ENCODE measurements at regions not wholly inside any gene's neighbourhood (a gene's known extent, or its start where the extent isn't known, plus 50 kb on each side); places are given as distances from the start of the nearest gene placed in this dataset.
"Not testable (repeated sequence)": the region's sequence is repeated elsewhere in the genome, so short reads cannot be mapped to it uniquely, and the experiment has no call there.

DNA sequence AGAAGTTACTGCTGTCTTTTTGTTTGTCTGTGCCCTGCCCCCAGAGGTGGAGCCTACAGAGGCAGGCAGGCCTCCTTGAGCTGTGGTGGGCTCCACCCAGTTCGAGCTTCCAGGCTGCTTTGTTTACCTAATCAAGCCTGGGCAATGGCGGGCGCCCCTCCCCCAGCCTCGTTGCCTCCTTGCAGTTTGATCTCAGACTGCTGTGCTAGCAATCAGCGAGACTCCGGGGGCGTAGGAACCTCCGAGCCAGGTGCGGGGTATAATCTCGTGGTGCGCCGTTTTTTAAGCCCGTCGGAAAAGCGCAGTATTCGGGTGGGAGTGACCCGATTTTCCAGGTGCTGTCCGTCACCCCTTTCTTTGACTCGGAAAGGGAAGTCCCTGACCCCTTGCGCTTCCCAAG lies 335.6 kb downstream of the ADGRL2 start:
- ATAC-seq; DNase-seq; intact Hi-C loops (cut with micrococcal nuclease): not testable (repeated sequence)

DNA sequence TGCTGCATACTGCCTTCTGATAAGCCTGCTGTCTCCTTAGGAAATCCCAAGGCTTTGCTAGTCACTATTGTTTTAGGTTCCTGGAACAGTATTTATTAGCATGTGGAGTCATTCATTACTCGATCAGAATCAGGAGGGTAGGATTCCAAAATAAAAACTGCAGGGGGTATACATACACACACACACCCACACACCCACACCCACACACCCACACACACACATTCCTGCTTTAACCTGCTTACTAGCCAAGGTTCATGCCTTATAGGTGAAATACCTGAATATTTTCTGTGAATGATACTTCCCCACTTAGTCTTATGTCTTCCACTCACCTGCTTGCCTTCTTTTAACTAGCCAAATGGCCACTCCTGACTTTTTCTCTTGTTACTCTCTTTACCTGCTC lies 325.1 kb downstream of the ADGRL2 start:
- no peak for ATAC-seq
- intact Hi-C loops (cut with micrococcal nuclease), result no loop called here
- no peak for DNase-seq

DNA sequence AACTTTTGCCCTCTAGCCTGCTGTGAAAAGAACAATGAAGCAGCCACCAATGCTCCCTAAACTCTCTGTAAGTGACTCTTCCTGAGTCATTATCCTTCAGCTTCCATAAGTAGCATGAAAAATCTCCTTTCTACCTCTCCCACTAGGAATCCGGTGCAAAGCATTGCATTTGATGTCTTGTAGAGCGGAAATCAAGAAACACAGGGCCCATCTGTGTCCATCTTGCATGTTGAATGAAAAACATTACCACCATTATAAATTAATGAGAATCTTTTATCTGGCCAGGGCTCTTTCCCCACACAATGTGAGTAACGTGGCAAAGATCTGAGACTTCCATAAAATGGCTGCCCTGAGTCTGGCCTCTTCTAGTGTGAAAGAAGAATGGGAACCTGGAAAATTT lies 324.4 kb downstream of the ADGRL2 start:
- intact Hi-C loops (cut with micrococcal nuclease), result no loop called here
- ATAC-seq (no peak), DNase-seq (no peak)

DNA sequence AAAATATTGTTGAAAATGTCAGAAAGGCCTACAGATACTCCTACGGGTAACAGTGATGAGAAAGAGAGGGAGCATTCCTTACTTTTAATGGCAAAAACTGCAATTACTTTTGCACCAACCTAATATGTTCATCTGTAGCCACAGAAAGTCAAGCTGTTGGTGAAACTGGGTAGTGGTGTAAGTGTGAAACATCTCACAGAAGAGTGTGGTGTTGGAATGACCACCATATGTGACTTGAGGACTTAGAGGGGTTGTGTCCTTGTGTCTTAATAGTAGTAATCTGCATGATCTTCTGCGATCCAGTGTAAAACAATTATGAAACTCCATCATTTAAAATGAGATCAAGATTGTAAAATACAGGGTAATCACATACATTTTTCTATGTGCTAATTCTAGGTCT lies 320.7 kb downstream of the ADGRL2 start:
- intact Hi-C loops (cut with micrococcal nuclease), result no loop called here
- DNase-seq (no peak), ATAC-seq (no peak)

DNA sequence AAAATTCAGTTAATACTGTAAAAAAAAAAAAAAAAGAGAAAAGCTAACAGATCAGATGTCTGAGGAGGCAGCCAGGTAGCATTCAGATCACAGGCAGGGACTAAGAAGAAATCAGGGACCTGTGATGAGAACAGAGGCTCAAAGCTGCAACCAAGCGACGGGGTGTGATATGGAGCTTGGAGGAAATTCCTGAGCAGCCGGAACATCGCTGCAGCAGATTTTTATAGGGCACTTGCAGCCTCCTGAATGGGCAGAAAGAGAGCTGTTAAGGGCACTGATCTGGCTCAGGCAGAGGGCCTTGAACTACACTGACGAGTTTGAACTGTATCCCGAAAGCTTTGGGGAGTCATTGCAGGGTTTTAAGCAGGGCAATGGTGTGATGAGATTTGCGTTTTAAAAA lies 315.4 kb downstream of the ADGRL2 start:
- ATAC-seq (no peak), DNase-seq (no peak)
- intact Hi-C loops (cut with micrococcal nuclease), result no loop called here

DNA sequence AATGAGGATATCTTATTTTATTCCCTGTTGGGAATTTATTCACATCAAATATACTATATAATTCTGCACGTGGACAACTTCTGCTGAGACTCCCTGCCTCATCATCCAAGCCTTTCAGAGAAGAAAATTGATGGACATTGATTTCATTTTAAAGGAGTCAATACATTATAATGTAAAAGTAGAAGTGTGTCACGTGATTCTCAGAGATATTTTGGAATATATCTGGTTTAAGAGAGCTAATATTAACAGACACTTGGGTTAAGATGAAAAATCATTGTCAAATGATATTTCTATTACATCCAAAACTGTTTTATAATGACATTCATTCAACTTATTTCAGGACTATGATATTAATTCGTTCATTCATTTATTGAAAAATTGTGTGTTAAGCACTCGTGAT lies 314.2 kb downstream of the ADGRL2 start:
- ATAC-seq (no peak), DNase-seq (no peak)
- intact Hi-C loops (cut with micrococcal nuclease), result no loop called here

DNA sequence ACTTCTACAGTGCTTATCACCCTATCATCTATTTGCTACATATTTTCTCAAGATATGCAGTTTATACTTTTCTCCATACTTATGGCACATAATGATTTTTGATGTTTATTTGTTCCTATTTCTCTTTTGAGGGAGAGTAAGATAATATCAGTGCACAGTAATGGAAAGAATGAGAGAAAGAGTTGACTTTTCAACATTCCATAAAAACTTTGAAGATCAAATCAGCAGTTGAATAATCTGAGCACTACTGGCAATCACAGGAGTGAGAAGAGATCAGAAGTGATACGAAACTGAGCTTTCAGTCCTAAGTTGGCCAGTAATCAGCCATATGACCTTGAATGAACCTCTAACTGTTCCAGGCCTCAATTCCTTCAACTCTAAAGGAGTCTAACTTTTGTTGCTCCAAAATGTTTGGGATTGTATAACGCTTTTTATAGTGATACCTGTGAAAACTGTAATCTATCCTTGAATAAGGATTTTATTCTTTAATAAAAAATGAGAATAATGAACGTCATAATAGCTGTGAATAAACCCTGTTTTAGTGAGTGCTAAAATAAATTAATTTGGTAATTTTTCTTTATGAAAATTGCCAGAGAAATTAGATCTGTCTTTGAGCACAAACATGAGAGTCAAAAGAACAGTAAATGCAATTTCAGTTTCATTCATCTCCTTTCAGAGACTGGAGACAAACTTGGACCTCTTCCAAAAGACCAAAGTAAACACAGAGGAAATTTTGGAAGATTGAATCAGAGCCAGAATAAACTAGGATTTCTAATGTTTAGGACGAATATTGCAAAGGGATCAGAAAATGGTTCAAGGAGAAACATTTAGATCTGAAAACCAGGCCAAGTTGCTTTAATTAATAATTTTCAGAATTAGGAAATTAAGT lies 309.9 kb downstream of the ADGRL2 start:
- intact Hi-C loops (cut with micrococcal nuclease), result no loop called here
- no peak for DNase-seq
- no peak for ATAC-seq

DNA sequence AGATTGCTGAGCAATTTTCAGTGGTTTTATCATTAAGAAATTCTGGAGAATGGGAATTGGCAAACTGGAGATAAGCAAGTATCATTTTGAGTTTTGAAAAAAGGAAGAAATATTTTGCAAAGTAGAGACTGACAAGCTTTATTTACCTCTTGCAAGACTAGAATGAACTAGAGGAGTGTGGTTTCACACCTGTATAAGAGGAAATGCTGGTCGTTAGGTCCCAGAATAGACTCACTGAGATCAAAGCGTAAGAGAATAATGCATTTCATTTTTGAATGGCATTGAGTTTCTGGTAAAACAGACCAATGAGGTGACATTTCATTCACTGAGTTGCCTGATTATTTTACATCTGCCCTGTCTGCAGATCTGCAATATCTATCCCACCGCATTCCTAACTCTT lies 308.1 kb downstream of the ADGRL2 start:
- DNase-seq, result no peak
- no peak for ATAC-seq
- intact Hi-C loops (cut with micrococcal nuclease), result no loop called here

DNA sequence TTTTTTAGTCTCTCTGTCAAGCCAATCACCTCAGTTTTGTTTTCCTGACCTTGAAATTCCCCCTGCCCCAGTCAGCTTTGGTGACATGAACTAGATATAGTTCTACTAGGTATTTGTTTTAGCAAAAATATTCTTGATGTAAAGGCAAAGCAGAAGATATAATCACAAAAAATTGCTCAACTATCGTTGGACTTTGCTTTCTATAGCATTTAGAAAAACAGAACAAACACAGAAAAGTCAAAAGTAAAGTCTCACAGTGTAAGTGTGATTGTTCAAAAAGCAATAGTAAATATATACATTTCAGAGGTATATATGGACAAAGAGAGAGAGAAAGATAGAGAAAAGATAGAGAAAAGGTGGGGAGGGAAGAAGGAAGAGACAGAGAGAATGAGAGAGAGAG lies 305.9 kb downstream of the ADGRL2 start:
- intact Hi-C loops (cut with micrococcal nuclease), result no loop called here
- ATAC-seq (no peak), DNase-seq (no peak)

DNA sequence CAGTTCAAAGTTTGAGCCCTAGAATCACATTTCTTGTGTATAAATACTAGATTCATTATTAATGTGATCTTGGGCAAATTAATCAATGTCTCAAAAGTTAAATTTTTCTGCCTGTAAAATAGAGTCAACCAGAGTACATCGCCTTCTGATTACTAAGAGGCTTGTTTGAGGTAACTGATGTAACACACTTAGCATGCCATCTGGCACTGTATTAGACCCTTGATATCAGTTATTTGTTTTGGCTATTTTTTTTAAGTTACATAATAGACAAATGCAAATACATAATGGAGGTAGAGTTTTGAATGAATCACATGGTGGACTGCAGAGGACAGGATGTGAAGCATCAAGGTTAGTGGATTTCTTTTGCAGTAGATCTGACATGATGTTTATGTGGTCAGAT lies 298.4 kb downstream of the ADGRL2 start:
- no peak for ATAC-seq
- no peak for DNase-seq
- intact Hi-C loops (cut with micrococcal nuclease), result no loop called here

DNA sequence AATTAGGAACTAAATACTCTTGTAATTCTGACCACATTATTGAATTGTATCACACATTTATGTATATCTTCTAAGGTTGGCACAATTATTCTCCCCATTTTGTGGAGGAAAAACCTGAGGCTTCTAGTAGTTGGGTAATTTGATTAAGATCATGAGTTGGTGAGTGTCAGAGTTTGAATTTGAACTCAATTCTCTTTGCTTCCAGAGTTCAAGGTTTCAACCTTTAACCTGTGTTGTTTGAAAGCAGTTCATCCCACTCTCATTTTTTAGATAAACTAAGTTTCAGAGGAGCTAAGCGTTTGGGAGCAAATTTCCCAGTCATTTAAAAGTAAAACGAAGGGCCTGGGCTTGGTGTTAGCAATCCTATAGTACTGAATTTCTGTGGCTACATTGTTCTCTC lies 293.4 kb downstream of the ADGRL2 start:
- intact Hi-C loops (cut with micrococcal nuclease), result no loop called here
- no peak for ATAC-seq
- DNase-seq, result no peak

DNA sequence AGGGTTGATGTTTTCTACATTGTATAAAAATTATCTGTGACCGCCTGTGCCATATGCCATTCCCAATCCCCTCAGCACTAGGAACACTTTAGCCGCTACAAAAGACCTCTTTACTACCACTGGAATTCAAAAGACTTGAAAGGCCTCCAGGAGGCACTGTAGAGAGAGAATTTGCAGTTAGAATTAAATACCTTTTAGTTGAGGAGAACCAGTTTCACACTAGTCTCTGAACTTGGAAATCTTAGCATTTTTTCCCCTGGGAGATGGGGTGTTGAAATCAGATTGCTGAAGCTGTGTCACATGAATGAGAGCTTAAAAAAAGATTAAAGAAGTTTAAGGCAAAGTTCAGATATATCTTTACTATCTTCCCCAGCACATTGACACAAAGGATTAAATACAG lies 291.0 kb downstream of the ADGRL2 start:
- DNase-seq (no peak), ATAC-seq (no peak)
- intact Hi-C loops (cut with micrococcal nuclease), result no loop called here

DNA sequence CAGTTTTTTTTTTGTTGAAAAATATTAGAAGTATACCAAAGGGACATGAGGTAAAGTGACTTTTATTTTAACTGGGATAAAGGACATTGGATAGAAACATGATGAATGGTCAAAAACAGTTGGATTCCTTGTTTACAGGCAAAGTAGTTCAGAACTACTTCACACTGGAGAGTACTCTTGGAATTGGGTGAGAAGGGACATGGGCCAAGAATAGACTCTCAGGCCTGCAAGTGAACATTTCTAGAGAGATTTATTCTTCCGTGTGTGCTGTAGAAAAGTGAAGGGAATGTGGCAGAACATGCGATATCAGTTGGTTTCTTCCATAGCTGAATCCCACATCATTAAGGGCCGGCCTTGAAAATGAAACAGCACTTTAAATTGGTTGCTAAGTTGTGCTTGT lies 290.5 kb downstream of the ADGRL2 start:
- no peak for ATAC-seq
- no peak for DNase-seq
- intact Hi-C loops (cut with micrococcal nuclease), result no loop called here

DNA sequence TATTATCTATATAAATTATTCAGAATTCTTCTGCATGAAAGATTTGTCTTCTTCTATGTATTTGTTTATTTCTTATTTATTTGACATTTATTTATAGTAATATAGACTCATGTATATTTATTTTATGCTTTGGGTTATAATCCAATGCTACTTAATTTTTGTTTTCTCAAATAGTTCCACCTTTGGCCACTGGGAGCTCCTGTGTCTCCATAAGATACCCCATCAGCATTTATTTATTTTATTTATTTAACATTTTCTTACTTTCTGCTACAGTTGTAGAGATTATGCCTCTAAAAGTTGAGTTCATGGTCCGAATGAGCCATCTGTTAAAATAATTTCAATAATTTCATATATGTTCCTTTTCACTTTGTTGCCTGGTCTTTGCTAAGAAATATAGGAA lies 289.4 kb downstream of the ADGRL2 start:
- DNase-seq (no peak), ATAC-seq (no peak)
- intact Hi-C loops (cut with micrococcal nuclease), result no loop called here

DNA sequence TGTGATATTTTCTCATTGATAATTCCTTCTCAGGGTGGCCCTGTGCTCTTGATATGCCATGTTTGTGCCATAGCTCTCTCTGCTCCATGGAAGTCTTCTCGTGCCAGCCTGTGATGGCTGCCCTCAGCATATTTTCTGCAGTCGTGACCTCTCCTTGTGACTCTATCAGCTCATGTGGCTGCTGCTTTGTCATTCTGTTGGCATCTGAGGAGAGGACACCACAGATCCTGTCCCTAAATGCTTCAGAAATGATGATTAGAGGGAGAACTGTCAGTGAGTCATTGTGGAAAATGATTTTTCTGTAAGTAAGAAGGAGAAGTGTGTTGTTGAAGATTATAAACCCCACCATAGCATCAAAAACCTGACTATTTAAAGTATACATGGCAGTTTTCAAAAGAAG lies 286.0 kb downstream of the ADGRL2 start:
- no peak for DNase-seq
- peak; percentile 31 for ATAC-seq
- intact Hi-C loops (cut with micrococcal nuclease), result no loop called here

DNA sequence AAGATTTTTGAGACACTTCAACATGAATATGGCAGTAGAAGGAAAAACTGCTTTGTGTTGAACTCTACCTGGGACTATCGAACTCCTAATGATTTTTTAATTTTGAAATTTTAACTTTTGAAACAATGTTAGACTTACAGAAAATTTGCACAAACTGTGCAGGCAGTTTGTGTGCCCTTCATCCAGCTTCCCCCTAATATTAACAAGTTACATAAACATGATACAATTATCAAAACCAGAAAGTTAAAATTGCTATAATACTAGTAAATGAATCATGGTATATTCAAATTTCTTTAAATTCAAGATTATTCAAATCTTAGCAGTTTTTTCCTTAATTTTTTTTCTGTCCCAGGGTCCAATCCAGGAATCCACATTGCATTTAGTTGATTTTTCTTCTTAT lies 278.9 kb downstream of the ADGRL2 start:
- DNase-seq, result no peak
- no peak for ATAC-seq
- intact Hi-C loops (cut with micrococcal nuclease), result no loop called here

DNA sequence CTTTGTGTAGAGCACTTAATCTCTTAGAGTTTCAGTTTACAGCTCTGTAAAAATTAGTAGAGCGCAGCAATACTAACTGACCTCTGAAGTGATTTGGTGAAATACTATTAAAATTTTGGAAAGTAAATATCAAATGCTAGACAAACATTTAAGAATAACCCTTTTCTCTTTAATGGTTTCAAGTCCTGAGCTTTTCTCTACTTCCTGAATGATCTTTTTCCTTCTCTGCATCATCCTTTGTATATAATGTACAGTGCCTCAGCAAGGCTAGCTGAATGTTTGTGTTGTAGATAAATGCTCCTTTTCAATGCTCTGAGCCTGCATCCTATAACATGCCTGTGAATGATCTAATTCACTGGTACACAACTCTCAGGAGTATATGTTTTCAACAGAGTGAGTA lies 272.9 kb downstream of the ADGRL2 start:
- no peak for ATAC-seq
- intact Hi-C loops (cut with micrococcal nuclease), result no loop called here

DNA sequence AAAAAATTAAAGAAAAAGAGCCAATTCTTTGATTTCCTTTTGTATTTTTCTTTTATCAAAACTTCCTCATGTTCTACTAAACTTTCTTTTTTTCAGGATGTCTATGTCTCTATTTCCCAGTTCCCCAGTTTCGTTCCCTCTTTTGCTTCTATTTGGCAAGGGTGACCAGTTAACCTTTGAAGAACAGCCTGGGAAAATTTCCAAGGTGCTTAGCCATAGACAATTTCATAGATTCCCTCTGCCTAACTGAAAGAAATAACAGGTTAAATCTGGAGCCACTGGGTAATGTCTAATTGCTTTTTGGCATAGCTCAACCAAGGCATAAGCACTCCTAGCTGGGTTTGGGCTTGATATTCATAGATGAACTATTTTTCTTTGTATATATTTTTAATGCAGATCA lies 272.3 kb downstream of the ADGRL2 start:
- DNase-seq (no peak), ATAC-seq (no peak)
- intact Hi-C loops (cut with micrococcal nuclease), result no loop called here

More for the DNA sequence above, 272.9 kb downstream of the ADGRL2 start:
- DNase-seq, result no peak

DNA sequence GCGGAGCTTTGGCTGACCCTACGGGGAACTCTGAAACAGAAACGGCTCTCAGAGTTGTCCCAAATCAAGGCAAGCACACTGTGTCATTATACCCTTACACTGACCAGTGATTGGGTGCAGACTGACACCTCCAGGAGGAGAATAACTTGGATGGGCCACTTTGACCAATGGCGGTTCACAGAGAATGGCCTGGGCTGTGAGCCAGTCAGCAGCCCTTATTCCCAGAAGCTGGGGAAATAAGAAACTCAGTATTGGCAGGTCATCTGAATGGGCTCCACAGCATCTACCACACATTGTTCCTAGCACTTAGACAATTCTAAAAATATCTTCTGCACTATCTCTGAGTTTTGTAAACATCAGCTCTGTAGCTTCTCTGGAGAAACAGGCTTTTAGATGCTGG lies 265.2 kb downstream of the ADGRL2 start:
- ATAC-seq (peak; percentile 87), DNase-seq (peak; percentile 61)
- intact Hi-C loops (cut with micrococcal nuclease), result no loop called here

DNA sequence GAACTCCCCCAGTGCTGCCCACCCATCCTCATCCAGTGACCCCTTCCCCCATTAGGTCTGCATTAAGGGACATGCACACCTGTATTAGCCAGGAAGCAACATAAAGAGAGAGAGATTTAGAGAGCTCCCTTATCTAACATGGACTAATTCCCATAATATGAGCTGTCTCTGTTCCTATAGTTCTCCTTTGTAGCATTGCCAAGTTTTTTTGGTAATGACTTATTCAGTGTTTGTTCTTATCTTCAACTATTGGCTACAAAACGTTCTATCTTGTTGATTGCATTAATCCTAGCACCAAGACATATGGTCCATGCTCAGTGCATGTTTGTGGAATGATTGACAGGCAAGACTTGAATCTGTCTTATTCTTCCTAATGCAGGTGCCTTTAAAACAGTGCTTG lies 264.0 kb downstream of the ADGRL2 start:
- intact Hi-C loops (cut with micrococcal nuclease), result no loop called here
- no peak for DNase-seq
- ATAC-seq, result no peak

DNA sequence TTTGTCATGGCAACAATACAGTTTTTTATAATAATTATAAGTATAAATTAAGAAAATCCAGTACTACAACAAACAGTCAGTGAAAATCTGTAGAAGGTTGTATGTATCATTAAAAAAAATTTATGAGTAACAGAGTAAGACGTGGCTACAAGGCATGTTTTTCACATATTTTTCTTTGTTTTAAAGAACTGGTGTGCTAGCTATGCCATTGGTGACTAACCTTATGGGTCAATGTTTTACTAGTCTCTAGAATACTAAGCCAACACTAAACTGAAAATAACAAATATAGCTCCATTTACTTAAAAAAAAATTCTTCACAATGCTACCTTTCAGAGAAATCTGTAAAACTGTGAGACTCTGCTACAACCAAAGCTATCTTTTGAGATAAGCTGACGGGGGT lies 261.5 kb downstream of the ADGRL2 start:
- DNase-seq (no peak), ATAC-seq (no peak)
- intact Hi-C loops (cut with micrococcal nuclease), result no loop called here

DNA sequence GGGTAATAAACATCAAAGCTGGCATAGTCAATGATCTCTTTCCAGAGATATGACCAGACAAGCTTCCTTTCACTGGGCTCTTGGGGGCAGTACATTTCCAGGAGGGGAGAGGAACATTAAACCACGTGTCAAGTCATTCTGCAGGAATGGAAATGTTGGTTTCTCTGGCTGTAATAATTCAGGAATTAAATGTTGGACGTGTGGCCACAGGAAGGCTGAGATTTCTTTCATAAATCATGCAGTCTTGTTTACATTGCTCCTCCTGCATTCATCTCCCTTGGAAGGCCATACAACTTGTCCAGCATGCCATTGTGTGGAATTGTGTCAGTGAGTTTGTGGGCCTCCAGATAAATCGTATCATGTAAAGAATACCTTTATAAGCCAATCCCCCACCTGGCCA lies 259.2 kb downstream of the ADGRL2 start:
- DNase-seq (no peak), ATAC-seq (no peak)
- intact Hi-C loops (cut with micrococcal nuclease), result no loop called here
